GM13976 (cell line): ENCODE measurements at regions not wholly inside any gene's neighbourhood (a gene's known extent, or its start where the extent isn't known, plus 50 kb on each side); places are given as distances from the start of the nearest gene placed in this dataset.

Source experiments
- DNase-seq: peaks from one replicate; pipeline ENCODE4 v3.0.0; 2012; ENCODE audit warnings: low spot score
- in situ Hi-C: fragments of 300-500 bp; cut with MboI; formaldehyde crosslinking; loops from one replicate; pipeline ENCODE4 v1.12.0; 2022; ENCODE audit warnings: low sequenced_read_pairs, mixed read lengths, inconsistent platforms; ENCODE audit not compliant: unreplicated experiment
- TF ChIP-seq, protein P1 (sequence below): IDR thresholded peaks from 2 replicates; pipeline ENCODE4 v1.5.1; 2012; ENCODE audit warnings: borderline replicate concordance, mild to moderate bottlenecking; ENCODE audit not compliant: insufficient read depth; ENCODE audit errors: extremely low read depth, missing control alignments, control extremely low read depth

DNA sequence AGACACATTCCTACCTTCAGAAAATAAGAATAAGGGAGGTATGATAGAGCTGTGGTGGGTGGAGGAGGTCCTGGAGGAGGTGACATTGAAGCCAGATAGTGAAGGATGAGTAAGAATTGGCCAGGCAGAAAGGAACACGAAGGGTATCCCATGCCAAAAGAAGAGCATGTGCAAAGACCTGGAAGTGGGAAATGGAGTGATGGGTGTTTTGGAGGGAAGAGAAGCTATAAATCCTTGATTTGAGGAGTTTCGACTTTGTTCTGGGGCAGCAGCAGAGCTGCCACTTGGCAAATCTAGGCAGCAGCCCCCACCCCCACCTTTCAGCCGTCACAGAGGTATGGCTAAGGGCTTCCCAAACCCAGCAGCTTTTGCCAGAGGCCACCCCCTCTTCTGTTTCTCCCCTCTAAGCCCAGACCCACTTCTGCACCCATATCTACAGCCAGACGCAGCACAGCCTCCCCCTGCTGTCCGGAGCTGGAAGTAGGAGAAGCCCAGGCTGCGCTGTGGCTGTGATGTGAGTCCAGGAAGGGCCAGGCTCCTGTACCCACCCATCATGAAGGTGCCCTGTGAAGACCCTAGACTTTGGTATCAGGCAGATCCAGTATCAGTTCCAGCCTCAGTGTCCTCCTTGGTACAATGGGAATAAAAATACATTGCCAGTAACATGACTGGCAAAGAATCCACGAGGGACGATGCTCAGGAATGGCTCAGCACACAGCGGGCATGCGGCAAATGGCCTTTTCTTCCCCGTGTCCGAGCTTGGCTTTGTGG, 188.7 kb upstream of the LINGO1 start:
- DNase-seq, result peak; percentile 79
- in situ Hi-C loops, result no loop called here
- TF ChIP-seq, protein P1, sequence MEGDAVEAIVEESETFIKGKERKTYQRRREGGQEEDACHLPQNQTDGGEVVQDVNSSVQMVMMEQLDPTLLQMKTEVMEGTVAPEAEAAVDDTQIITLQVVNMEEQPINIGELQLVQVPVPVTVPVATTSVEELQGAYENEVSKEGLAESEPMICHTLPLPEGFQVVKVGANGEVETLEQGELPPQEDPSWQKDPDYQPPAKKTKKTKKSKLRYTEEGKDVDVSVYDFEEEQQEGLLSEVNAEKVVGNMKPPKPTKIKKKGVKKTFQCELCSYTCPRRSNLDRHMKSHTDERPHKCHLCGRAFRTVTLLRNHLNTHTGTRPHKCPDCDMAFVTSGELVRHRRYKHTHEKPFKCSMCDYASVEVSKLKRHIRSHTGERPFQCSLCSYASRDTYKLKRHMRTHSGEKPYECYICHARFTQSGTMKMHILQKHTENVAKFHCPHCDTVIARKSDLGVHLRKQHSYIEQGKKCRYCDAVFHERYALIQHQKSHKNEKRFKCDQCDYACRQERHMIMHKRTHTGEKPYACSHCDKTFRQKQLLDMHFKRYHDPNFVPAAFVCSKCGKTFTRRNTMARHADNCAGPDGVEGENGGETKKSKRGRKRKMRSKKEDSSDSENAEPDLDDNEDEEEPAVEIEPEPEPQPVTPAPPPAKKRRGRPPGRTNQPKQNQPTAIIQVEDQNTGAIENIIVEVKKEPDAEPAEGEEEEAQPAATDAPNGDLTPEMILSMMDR, result peak; percentile 64

DNA sequence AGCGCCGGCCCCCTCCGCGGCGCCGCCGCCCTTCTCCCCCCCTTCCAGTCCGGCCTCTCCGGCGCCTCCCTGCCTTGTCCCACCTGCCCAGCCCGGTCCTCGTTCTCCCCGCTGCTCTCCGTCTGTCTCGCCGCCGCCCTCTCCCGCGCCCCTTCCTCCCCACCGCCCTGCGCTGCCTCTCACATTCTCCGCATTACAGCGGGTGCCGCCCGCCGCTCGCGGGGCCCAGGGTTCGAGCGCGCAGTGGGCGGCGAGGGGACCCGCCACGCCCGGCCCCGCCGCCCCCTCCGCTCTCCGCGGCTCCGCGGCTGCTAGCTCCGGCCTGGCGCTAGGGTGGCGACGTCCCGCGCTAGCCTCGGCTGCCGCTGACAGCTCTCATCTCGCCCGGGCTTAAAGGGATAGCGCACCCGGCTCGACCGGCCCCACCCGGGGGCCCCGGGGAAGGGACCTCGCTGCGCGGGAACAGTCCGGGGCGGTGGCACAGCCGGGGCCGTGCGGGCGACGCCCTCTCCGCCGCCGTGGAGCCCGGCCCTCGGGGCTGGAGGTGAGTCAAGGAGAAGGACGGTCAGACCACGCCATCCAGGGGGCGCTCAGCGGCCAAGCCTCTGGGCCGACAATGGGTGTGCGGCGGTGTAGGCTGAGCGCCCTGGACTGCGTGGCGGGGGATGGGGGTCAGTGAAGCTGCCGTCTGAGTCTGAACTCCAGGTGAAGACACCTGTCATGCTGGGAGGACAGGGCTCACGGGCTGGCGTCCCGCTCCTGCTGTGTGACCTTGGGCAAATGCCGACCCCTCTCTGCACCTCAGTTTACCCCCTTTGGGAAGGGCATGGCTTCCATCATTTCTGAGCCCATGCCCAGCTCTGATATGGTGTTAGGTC, 187.4 kb upstream of the LINGO1 start:
- peak; percentile 64 for DNase-seq
- in situ Hi-C loops, result no loop called here
- TF ChIP-seq, protein P1, result no peak

DNA sequence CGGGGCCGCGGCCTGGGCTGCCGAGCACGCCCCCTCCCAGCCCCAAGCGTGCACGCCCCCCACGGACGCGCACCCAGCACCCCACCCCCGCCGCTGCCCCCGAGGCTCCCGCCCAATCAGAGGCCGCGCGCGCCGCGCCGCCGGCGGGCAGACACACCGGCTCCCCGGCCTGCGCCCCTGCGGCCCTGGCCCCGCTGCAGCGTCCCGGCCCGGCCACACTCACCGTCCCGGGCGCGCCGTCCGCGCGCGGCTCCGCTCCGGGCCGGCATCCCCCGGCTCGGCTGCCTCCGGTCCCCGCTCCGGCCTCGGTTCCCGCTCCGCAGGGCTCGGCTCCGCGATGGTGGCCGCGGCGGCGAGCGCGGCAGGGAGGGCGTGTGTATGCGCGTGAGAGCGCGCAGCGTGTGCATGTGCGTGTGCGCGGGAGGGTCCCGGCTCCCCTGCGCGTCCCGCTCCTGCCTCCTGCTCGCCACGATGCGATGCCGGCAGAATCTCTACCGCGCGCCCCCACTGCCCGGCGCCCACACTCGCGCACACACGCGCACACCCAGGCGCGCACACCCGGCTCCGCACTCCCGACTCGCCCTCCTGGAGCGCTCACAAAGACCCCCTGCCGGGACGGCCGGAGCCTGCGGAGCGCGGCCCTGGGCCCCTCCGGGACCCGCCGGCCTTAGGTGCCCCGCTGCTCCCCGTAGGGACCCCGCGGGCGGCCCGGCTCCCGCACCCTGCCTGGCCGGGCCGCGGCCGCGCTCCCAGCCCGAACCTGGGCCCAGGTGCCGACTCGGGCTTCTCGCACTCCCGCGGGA, 186.5 kb upstream of the LINGO1 start:
- in situ Hi-C loops, result no loop called here
- no peak for DNase-seq
- TF ChIP-seq, protein P1, result no peak

DNA sequence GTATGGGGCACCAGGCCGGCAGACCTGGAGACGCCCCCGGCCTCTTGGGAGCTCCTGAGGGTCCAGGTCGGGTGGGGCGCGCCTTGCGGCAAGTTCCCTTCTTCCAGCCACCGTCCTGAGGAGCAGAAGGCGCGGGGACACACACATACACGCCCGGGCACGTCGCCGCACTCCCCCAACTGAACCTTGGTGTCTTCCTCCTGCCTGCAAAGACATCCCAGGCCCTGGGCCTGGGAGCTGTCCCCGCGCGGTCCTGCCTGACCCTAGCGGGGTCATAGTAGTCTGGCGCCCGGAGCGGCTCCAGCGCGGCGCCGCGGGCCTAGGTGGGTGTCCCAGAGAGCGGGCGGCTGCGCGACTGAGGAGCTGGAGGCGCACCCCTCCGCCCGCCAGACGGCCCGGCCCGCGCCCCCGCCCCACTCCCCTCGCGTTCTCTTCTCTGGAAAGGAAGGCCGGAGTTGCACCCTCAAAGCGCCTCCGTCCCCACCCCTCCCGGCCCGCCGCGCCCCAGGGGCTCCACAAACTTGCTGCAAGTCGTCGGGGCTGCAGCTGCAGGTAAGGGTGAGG, 185.9 kb upstream of the LINGO1 start:
- DNase-seq, result no peak
- in situ Hi-C loops, result no loop called here
- TF ChIP-seq, protein P1, result no peak

DNA sequence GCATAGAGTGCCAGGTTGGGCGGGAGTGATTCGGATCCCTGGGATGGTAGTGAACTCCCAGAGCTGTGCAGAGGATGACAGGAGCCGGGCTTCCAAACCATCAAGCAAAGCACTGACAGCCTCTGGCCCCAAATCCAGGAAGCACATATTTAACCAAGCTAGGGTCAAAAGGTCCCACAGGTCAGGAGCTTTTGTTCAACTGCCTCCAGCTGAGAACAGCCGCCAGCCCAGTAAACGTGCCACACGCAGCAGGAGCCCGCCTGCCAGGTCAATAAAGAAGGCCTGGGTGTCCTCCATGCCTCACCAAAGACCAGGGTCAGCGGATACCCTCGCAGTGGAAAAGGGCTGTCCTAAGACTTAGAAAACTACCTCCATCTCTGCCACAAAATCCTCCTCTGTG, 184.7 kb upstream of the LINGO1 start:
- in situ Hi-C loops, result no loop called here

More for the DNA sequence above, 184.7 kb upstream of the LINGO1 start:
- no peak for DNase-seq
- TF ChIP-seq, protein P1, result no peak
